Right lobe of liver (tissue), 6 donors: ENCODE measurements at regions not wholly inside any gene's neighbourhood (a gene's known extent, or its start where the extent isn't known, plus 50 kb on each side); places are given as distances from the start of the nearest gene placed in this dataset.

Experiments used
- ATAC-seq, 4 donors: fragments of 200-7000 bp; cut with Tn5 transposase; one replicate each; pipeline ENCODE4 v1.9.1; 2020; ENCODE audit warnings: mild to moderate bottlenecking in 4 of 4, moderate library complexity in 4 of 4
- DNase-seq, 3 donors: peaks; one replicate each; pipeline ENCODE4 v3.0.0-alpha.2; 2020
- H3K27ac ChIP-seq, 3 donors: fragments of 200-600 bp; one replicate each; pipeline ENCODE4 v1.8.0; 2022
- H3K27me3 ChIP-seq, 2 donors: fragments of 200-600 bp; one replicate each; pipeline ENCODE4 v1.8.0; 2022
- H3K36me3 ChIP-seq, 4 donors: fragments of 200-600 bp; sonication (generic) in 1 of 4; one replicate each; pipeline versions ENCODE4 v1.5.1 to v1.8.0; 2017 to 2022; ENCODE audit warnings: control low read depth in 1 of 4
- H3K4me1 ChIP-seq, 4 donors: fragments of 200-600 bp; sonication (generic) in 1 of 4; one replicate each; pipeline versions ENCODE4 v1.5.1 to v1.8.0; 2017 to 2022; ENCODE audit warnings: control low read depth in 1 of 4
- H3K4me3 ChIP-seq, 3 donors: fragments of 200-600 bp; one replicate each; pipeline ENCODE4 v1.8.0; 2022
- H3K9me3 ChIP-seq, 4 donors: fragments of 200-600 bp; sonication (generic) in 1 of 4; one replicate each; pipeline versions ENCODE4 v1.5.1 to v1.8.0; 2017 to 2022; ENCODE audit warnings: control low read depth in 1 of 4
- CTCF ChIP-seq, 4 donors: fragments of 200-600 bp in 3 of 4; fragments of 450-650 bp in 1 of 4; IDR thresholded peaks; one replicate each; pipeline versions ENCODE4 v1.5.1 to v1.8.0; 2016 to 2022; ENCODE audit warnings: antibody characterized with exemption in 4 of 4, mild to moderate bottlenecking in 2 of 4
- POLR2A ChIP-seq: fragments of 450-650 bp; IDR thresholded peaks from one replicate; pipeline ENCODE4 v1.6.1; 2017; ENCODE audit warnings: antibody characterized with exemption, mild to moderate bottlenecking
- WGBS: methylation state at CpG from one replicate; pipeline ENCODE4 v1.1.6; 2018; ENCODE audit warnings: low coverage, low lambda C conversion rate; ENCODE audit not compliant: insufficient coverage; ENCODE audit errors: missing lambda C conversion rate; 5-methylcytosine and 5-hydroxymethylcytosine counted together
- intact Hi-C, 2 donors: fragments of 100-400 bp; cut with DNase I; formaldehyde crosslinking; loops; one replicate each; pipeline versions ENCODE4 v1.11.2 to v1.14.1; 2022
- donor health status: DM: no; HTN: yes; CAD: no.
- donor health status: DM: no; HTN: no; CAD: no.
- donor health status: DM: no; HTN: no; CAD: no.
- donor health status: DM: no; HTN: yes; CAD: no.
- donor health status: DM: no; HTN: yes; CAD: no.

GRCh38 chr18:79609841-79610281 lies 69.7 kb upstream of the CTDP1 start:
- no peak for TF ChIP-seq CTCF (IDR thresholded peaks at IDR 0.05)
- no peak for TF ChIP-seq POLR2A
- no peaks in the 10 kb centered on the region for H3K36me3 ChIP-seq
- WGBS = 88% methylated on average over 6 of the region's 16 CpGs
- no peaks in the 10 kb centered on the region for H3K27me3 ChIP-seq
- H3K4me1 ChIP-seq = no peaks in the 10 kb centered on the region
- H3K9me3 ChIP-seq = no peaks in the 10 kb centered on the region
- intact Hi-C loops = no loop called here
- ATAC-seq = no peak
- H3K4me3 ChIP-seq = no peak overlapping the region
- DNase-seq = peak; percentile 7 to 51 (median 35)
- H3K27ac ChIP-seq = no peak overlapping the region

GRCh38 chr18:79610461-79611039 lies 69.1 kb upstream of the CTDP1 start:
- 77% methylated on average over 10 of the region's 23 CpGs for WGBS
- ATAC-seq = no peak
- peak; percentile 16 to 37 (median 30) for DNase-seq
- no peak overlapping the region for H3K27ac ChIP-seq
- no peaks in the 10 kb centered on the region for H3K4me1 ChIP-seq
- H3K36me3 ChIP-seq = no peaks in the 10 kb centered on the region
- no peak for TF ChIP-seq CTCF (IDR thresholded peaks at IDR 0.05)
- no peak for TF ChIP-seq POLR2A
- H3K27me3 ChIP-seq = no peaks in the 10 kb centered on the region
- intact Hi-C loops = no loop called here
- no peak overlapping the region for H3K4me3 ChIP-seq
- H3K9me3 ChIP-seq = no peaks in the 10 kb centered on the region

GRCh38 chr18:79611040-79611681 lies 68.4 kb upstream of the CTDP1 start:
- no peaks in the 10 kb centered on the region for H3K4me1 ChIP-seq
- DNase-seq = peak; percentile 19 to 33 (median 30)
- no peaks in the 10 kb centered on the region for H3K9me3 ChIP-seq
- H3K36me3 ChIP-seq = no peaks in the 10 kb centered on the region
- 32% methylated on average over 5 of the region's 20 CpGs for WGBS
- H3K27ac ChIP-seq = no peak overlapping the region
- H3K4me3 ChIP-seq = no peak overlapping the region
- peak in 1 of 4 donors; percentile 54 for ATAC-seq
- no peak for TF ChIP-seq CTCF (IDR thresholded peaks at IDR 0.05)
- TF ChIP-seq POLR2A = no peak
- intact Hi-C loops = no loop called here
- no peaks in the 10 kb centered on the region for H3K27me3 ChIP-seq

GRCh38 chr18:79612291-79613108 lies 67.1 kb upstream of the CTDP1 start:
- H3K27me3 ChIP-seq = no peaks in the 10 kb centered on the region
- intact Hi-C loops = no loop called here
- 67% methylated on average over 1 of the region's 27 CpGs for WGBS
- no peaks in the 10 kb centered on the region for H3K4me1 ChIP-seq
- no peak overlapping the region for H3K4me3 ChIP-seq
- H3K36me3 ChIP-seq = no peaks in the 10 kb centered on the region
- H3K27ac ChIP-seq = no peak overlapping the region
- DNase-seq (peak; percentile 12 to 42 (median 35)), ATAC-seq (no peak)
- no peaks in the 10 kb centered on the region for H3K9me3 ChIP-seq
- TF ChIP-seq POLR2A = no peak
- no peak for TF ChIP-seq CTCF (IDR thresholded peaks at IDR 0.05)
